GM19023 (cell line): ENCODE measurements at regions not wholly inside any gene's neighbourhood (a gene's known extent, or its start where the extent isn't known, plus 50 kb on each side); places are given as distances from the start of the nearest gene placed in this dataset.
"Not testable (repeated sequence)": the region's sequence is repeated elsewhere in the genome, so short reads cannot be mapped to it uniquely, and the experiment has no call there.

Experiments used
- ATAC-seq: cut with Tn5 transposase; IDR thresholded peaks from one replicate; pipeline ENCODE4 v1.9.1; 2021; ENCODE audit warnings: mild to moderate bottlenecking, moderate library complexity; ENCODE audit not compliant: unreplicated experiment

DNA sequence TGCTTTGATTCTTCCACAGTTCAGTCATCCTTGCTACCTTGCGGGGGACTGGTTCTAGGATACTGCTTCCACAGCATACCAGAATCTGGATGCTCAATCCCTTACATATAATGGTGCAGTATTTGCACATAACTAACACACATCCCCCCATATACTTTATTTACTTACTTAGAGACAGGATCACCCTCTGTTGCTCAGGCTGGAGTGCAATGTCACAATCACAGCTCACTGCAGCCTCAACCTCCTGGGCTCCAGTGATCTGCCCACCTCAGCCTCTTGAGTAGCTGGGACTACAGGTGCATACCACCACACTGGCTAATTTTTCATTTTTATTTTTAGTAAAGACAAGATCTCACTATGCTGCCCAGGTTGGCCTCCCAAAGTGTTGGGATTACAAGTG is 112.2 kb downstream of the GOSR1 start:
- ATAC-seq: no peak

DNA sequence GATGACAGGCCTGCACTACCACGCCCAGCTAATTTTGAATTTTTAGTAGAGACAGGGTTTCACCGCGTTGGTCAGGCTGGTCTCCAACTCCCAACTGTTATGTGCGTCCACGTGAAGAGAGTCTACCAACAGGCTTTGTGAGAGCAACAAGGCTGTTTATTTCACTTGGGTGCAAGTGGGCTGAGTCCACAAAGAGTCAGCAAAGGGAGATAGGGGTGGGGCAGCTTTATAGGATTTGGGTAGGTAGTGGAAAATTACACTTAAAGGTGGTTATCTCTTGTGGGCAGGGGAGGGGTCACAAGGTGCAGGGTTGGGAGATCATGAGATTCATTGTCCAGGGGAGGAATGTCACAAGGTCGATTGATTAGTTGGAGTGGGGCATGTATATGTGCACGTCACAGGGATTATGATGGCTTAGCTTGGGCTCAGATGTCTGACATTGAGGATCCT is 111.6 kb downstream of the GOSR1 start:
- no peak for ATAC-seq

DNA sequence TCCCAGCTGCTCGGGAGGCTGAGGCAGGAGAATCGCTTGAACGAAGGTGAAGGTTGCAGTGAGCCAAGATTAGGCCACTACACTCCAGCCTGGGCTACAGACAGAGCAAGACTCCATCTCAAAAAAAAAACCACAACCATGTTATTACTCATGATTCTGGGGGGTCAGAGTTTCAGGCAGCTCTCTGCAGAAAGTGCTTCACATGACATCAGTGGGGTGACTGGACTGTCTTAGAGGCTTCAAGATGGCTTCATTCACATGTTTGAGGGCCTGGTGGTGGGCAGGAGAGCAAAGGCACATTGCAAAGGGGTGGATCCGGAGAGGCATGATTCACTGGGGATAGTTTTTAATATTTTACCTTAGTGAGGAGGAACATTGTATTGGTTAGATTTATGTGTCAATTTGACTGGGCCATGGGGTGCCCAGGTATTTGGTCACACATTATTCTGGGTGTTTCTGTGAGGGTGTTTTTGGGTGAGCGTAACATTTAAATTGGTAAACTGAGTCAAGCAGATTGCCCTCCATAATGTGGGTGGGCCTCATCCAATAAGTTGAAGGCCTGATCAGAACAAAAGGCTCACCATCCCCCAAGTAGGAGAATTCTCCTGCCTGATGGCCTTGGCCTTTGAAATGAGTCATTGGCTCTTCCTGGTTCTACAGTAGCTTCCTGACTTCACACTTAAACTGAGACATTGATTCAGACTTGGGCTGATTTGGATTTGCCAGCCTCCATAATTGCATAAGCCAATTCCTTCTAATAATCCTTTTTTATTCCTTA is 109.8 kb downstream of the GOSR1 start:
- ATAC-seq: no peak

DNA sequence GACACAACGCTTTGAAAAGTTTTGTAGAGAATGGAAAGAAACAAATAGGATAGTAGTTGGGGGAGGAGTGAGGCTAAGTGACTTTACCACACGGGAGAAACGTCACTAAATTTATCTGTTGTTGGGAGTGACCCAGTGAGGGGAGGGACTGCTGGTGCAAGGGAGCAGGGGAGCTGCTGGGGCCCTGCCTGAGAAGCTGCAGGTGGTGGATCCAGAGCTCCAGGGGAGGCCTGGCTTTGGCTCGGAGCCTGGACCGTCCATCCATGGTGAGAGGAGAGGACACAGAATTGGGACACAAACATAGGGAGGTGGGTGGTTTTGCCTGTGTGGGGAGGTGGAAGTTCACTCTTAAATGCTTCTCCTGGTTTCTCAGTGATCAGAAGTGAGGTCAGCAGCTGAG is 107.6 kb downstream of the GOSR1 start:
- ATAC-seq: no peak

DNA sequence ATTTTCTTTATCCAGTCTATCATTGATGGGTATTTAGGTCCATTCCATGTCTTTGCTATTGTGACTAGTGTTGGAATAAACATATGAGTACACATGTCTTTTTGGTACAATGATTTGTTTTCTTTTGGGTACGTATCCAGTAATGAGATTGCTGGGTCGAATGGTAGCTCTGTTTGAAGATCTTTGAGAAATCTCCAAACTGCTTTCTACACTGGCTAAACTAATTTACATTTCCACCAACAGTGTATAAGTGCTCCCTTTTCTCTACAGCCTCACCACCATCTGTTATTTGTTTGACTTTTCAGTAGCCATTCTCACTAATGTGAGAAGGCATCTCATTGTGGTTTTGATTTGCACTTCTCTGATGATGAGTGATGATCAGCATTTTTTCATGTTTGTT is 103.7 kb downstream of the GOSR1 start:
- no peak for ATAC-seq

DNA sequence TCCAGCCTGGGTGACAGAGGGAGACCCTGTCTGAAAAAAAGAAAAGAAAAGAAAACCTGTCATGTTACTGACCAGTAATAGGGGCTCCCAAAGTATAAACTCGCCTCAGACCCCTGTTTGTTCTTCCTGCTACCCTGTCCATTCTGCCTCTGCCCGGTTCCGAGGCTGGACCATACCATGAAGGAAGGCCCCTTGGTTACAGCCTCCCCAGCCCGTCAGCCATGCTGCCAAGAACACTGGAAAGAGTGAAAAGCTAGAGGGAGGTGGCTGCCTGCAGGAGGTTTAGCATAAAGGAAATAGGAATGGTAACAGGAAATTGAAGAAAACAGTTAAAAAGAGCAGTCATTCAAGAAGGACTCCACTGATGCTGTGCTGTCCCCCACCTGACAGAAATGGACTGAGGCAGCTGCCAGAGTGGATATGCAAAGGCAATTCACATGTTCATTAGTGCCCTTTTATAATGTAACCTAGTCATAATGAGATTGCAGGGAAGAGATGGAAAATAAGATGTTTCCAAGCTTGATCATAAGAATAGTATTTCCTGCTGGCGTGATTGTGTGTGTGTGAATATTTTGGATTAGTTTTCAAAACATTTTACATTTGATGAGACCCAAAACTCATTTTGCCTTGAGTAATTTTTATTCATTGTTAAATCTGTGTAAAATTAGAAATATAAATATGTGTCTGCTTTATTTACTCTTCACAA is 102.6 kb downstream of the GOSR1 start:
- no peak for ATAC-seq

DNA sequence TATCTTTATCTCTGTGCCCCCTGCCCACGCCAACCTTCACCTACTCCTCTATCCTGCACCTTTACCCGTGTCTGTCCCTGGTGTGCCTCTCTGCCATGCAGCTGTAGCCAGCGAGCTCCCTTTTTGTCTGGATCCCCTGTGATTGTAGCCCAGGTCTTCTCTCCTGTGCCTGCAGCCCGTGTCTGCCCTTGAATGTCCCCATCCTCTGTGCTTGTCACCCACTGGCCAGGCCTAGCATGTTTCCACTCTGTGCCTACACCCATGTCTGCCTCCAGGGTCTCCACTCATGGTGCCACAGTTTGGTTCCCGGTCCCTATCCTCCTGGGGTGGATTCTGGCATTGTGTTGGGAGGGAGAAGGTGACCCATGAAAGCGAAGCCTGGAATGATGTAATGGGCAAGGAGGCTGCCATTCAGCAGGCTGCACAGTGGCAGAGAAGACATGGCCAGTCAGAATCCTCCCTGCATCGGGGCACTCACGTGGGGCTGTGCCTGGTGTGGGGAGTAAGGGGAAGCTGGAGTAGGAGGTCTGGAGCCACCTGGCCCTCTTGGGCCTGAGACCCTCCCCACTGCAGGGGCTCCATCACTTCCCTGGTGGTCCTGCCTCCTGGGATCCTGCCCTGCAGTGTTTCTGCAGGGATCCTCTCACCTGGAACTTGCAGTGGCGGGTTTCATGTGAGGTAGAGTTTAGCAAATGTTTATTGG is 101.0 kb downstream of the GOSR1 start:
- ATAC-seq: not testable (repeated sequence)
